ENCODE measurements at regions not wholly inside any gene's neighbourhood (a gene's known extent, or its start where the extent isn't known, plus 50 kb on each side); places are given as distances from the start of the nearest gene placed in this dataset.

DNA sequence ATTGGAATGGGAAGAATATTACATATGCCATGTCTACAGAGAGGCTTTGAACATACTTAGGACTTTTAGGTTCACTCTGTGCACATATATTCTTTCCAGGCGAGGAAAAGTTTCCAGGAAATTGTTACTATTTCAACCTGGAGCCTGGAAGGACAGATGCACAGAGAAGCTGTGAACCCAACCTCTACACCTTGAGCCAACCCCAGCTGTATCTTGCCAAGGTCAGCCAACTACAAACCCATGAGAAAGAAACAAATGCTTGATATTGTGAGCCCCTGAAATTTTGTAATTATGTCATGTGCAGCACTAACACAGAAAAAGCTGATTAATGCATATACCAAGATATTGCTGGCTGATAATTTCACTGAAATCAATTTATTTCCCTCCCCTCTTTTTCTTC, 404.9 kb downstream of the GLRX3 start:
- Histone ChIP-seq H3K23ac (ENCODE audit: low read depth, low read length) (no peak overlapping the region), H2BK120ac (ENCODE audit: low read depth, low read length) (no peak overlapping the region), H3K18ac (ENCODE audit: low read depth, low read length) (no peak overlapping the region), H2AK9ac (replicated peaks; ENCODE audit: low read depth, low read length, poor library complexity) (no peak overlapping the region), H2BK5ac (ENCODE audit: low read depth, low read length, poor library complexity, severe bottlenecking) (no peak overlapping the region), H3K4me3 (ENCODE audit: insufficient read depth, low read depth, low read length) (no peak overlapping the region), H3K9ac (ENCODE audit: low read depth, low read length) (no peak overlapping the region), H4K20me1 (ENCODE audit: insufficient read depth, low read length) (no peaks in the 10 kb centered on the region), H3K14ac (replicated peaks; ENCODE audit: low read depth, low read length) (no peak overlapping the region), H3K9me1 (ENCODE audit: insufficient read depth, low read length) (no peaks in the 10 kb centered on the region), H3K27me3 (ENCODE audit: control insufficient read depth, insufficient read depth, low read length) (no peaks in the 10 kb centered on the region), H3K9me3 (ENCODE audit: control insufficient read depth, insufficient read depth, low read length) (peaks cover 23% of the 10 kb centered on the region), H4K5ac (ENCODE audit: low read depth, low read length) (no peak overlapping the region), H3K4me2 (ENCODE audit: low read depth, low read length) (no peak overlapping the region), H3K27ac (ENCODE audit: insufficient read depth, low read length) (no peak overlapping the region), H3K4me1 (ENCODE audit: control insufficient read depth, insufficient read depth, low read length) (no peaks in the 10 kb centered on the region), H4K91ac (ENCODE audit: insufficient read depth, low read depth, low read length) (no peak overlapping the region), H2AK5ac (ENCODE audit: low read depth, low read length) (no peak overlapping the region), H2BK15ac (ENCODE audit: low read depth, low read length) (no peak overlapping the region), H3K79me1 (ENCODE audit: low read depth in 1 of 2, low read length in 2 of 2) (no peaks in the 10 kb centered on the region), H2BK20ac (ENCODE audit: low read depth, low read length) (no peak overlapping the region), H4K8ac (ENCODE audit: low read depth in 2 of 2, low read length in 2 of 2) (no peak overlapping the region), H3K4ac (ENCODE audit: low read depth, low read length) (no peak overlapping the region), H3K36me3 (ENCODE audit: control insufficient read depth, insufficient read depth, low read length) (no peaks in the 10 kb centered on the region), H3K56ac (ENCODE audit: extremely low read depth, insufficient read depth, low read length) (no peak overlapping the region), H2AFZ (replicated peaks; ENCODE audit: low read length, poor library complexity) (no peak overlapping the region)
- intact Hi-C loops (cut with micrococcal nuclease) (no loop called here), in situ Hi-C loops (cut with MboI; ENCODE audit: low sequenced_read_pairs) (no loop called here), dilution Hi-C loops (cut with HindIII; ENCODE audit: low sequenced_read_pairs, unreplicated experiment) (no loop called here)
- POLR2A ChIA-PET (ENCODE audit: unreplicated experiment): no interaction called here
- CTCF ChIA-PET: no interaction called here
- ATAC-seq (ENCODE audit: low read depth) (no peak), DNase-seq (no peak)
- no TSS peak for BruUV-seq (replicated peaks)
- WGBS, 2 experiments (ENCODE audit: extremely low coverage in 2 of 2, insufficient read length in 1 of 2): no CpG with 5 or more reads among the region's 1 CpG
- TF ChIP-seq BHLHE40 (IDR thresholded peaks at IDR 0.05; ENCODE audit: low read depth, low read length) (no peak), MXI1 (IDR thresholded peaks at IDR 0.05; ENCODE audit: borderline replicate concordance, low read depth, low read length) (no peak), NFE2L2 (IDR thresholded peaks at IDR 0.05; ENCODE audit: low read depth, low read length) (no peak), CHD1 (IDR thresholded peaks at IDR 0.05; ENCODE audit: low read depth, low read length) (no peak), FOS (IDR thresholded peaks at IDR 0.05; ENCODE audit: low read depth, low read length) (no peak), RFX5 (IDR thresholded peaks at IDR 0.05; ENCODE audit: low read depth, low read length) (no peak), MAFK (IDR thresholded peaks at IDR 0.05; ENCODE audit: low read depth, low read length) (no peak), MAZ (IDR thresholded peaks at IDR 0.05; ENCODE audit: borderline replicate concordance, low read depth, low read length) (no peak), POLR2A (IDR thresholded peaks at IDR 0.05; ENCODE audit: low read depth, low read length) (no peak)
- TF ChIP-seq, protein P1, sequence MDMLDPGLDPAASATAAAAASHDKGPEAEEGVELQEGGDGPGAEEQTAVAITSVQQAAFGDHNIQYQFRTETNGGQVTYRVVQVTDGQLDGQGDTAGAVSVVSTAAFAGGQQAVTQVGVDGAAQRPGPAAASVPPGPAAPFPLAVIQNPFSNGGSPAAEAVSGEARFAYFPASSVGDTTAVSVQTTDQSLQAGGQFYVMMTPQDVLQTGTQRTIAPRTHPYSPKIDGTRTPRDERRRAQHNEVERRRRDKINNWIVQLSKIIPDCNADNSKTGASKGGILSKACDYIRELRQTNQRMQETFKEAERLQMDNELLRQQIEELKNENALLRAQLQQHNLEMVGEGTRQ (IDR thresholded peaks at IDR 0.05; ENCODE audit: low read depth, low read length): no peak
